GM15510 (cell line): ENCODE measurements at regions not wholly inside any gene's neighbourhood (a gene's known extent, or its start where the extent isn't known, plus 50 kb on each side); places are given as distances from the start of the nearest gene placed in this dataset.

Experiments used
- POLR2A ChIP-seq: IDR thresholded peaks from 3 replicates; pipeline ENCODE4 v1.6.1; 2011; ENCODE audit warnings: borderline replicate concordance; ENCODE audit not compliant: insufficient read length; ENCODE audit errors: extremely low read depth

GRCh38 chr2:234269769-234270204, 219.3 kb downstream of the SPP2 start:
- TF ChIP-seq POLR2A: no peak

GRCh38 chr2:234267534-234267933, 217.0 kb downstream of the SPP2 start:
- TF ChIP-seq POLR2A: no peak

GRCh38 chr2:234266952-234267351, 216.4 kb downstream of the SPP2 start:
- no peak for TF ChIP-seq POLR2A

- no peak for TF ChIP-seq POLR2A
Measured at GRCh38 chr2:234265206-234265605, 214.7 kb downstream of the SPP2 start.

DNA sequence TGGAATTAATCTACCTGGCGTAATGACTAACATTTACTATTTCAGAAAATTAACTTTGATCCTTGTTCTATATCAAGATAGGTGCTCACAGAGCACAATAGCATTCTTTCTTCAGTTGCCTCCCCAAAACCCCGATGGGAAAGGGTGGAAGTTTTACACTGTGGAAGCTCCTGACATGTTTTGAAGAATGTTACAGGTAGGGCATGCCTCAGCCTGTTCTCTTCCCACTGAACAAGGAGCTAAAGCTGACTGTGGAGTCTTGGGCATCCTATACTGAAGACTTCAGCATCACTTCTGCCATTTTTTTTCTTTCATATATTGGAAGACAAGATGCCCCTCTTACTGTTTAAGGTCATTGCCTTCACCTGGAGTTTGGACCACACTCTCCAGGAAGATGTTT, 211.2 kb downstream of the SPP2 start:
- TF ChIP-seq POLR2A: no peak

- no peak for TF ChIP-seq POLR2A
Measured at GRCh38 chr2:234259440-234259839, 208.9 kb downstream of the SPP2 start.

- TF ChIP-seq POLR2A: no peak
Measured at GRCh38 chr2:234258562-234259141, 208.2 kb downstream of the SPP2 start.

DNA sequence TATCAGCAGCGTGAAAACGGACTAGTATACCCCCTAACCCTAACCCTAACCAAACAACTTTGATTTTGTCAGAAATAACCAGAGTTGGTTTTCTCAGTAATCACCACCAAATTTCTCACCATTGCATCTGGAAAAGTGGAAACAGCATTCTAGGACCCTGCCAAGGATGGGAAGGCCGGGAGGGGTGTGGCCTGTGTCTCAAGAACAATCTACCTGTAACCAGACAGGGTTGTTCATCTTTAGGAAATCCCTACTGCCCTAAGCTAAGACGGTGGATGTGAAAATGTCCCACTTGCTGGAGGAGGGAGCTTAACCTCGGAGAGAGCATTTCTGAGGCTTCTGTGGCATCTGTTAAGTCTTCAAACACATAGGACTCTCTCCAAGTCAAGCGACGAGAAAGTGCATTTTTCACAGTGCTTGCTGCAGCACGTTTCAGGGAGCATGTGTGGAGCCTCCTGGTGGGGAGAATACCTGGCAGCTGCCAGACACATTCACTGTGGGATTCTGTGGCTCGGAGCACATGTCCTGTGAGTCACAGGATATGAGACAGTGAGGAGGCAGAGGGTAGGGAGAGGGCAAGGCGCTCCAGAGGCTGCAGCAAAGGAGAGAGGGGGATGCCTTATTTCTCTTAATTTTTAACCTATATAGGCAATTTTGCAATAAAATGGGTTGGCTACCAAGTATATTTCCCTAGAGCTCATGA, 207.5 kb downstream of the SPP2 start:
- TF ChIP-seq POLR2A: no peak

GRCh38 chr2:234256516-234256915, 206.0 kb downstream of the SPP2 start:
- no peak for TF ChIP-seq POLR2A

GRCh38 chr2:234254783-234255521, 204.4 kb downstream of the SPP2 start:
- no peak for TF ChIP-seq POLR2A

DNA sequence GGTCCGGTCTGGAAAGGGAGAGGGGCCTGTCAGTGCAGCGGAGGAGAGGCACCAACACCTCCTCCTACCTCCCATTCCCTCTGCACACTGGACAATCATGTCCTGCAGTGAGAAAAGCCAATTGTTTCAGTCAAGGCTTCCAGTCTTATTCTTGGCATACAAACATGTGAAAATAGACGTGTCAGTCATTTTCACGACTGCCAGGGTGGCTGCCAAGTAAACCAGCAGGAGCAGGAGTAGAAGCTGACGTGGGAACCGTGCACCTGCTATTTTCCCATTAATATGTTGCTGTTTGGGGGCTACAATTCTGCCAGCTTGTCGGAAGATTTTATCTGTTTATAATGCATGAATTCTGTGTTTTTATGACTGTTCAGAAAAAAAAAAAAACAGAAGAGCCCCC, 202.3 kb downstream of the SPP2 start:
- TF ChIP-seq POLR2A: no peak

DNA sequence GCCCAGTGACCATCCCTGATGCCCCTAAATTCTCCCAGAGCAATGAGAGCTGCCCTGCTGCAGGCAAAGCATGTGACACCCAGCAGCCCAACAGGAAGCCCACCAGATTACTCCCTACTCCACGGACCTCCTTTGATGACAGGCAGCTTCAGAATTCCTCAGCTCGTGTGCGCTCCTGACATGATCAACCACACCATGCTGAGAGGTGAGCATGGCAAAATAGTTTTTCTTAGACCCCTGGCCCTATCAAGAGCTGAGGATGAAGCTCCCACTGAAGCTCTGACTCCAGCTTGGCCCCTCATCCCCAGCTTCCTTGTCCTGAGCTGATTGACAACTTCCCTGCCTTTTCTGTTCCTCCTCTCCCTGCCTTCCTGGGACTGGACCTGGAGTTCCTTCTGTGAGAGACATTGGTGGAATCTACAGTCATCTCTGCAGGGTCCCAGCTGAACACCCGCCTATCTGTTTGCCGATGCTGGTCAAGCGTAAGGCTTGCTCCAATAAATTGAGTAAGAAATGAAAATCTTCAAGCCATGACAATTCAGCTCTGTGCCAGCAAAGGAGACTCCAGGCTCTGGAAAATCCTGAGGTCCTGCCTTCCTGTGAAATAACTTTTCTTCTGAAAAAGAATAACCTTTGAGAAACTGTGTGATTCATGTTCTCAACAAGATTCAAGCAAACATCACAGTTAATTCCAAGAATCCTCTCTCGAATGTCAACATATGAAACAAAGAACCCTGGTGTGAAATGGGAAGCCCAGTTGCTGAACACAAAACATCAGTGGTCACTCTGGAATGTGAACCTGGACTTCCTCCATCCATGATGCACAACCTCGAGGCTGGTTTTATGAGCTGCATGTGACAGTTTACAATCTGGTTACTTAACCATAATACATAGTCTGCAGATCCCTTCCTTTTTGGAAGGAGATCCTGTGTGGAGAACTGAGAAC, 201.1 kb downstream of the SPP2 start:
- no peak for TF ChIP-seq POLR2A

GRCh38 chr2:234250926-234251325, 200.4 kb downstream of the SPP2 start:
- TF ChIP-seq POLR2A: no peak

DNA sequence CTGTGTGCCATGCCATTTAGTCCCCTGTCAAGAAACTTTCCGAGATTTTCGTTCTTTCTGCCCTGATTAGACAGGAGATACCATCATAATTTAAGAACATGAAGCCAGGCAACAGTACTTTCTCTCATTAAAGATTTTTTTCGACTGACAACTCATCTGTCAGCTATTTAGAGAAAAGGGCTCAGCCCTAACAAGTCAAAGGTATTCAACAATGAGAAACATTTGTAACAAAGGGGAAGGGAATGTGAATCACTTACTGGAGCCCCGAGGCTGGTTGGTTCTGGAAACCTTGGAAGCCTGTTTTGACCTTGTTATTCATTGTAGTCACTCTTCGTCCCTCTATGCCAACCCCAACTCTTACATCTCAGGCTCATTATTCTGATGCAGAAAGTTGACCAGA, 199.4 kb downstream of the SPP2 start:
- no peak for TF ChIP-seq POLR2A
